ENCODE measurements at regions not wholly inside any gene's neighbourhood (a gene's known extent, or its start where the extent isn't known, plus 50 kb on each side); places are given as distances from the start of the nearest gene placed in this dataset.

DNA sequence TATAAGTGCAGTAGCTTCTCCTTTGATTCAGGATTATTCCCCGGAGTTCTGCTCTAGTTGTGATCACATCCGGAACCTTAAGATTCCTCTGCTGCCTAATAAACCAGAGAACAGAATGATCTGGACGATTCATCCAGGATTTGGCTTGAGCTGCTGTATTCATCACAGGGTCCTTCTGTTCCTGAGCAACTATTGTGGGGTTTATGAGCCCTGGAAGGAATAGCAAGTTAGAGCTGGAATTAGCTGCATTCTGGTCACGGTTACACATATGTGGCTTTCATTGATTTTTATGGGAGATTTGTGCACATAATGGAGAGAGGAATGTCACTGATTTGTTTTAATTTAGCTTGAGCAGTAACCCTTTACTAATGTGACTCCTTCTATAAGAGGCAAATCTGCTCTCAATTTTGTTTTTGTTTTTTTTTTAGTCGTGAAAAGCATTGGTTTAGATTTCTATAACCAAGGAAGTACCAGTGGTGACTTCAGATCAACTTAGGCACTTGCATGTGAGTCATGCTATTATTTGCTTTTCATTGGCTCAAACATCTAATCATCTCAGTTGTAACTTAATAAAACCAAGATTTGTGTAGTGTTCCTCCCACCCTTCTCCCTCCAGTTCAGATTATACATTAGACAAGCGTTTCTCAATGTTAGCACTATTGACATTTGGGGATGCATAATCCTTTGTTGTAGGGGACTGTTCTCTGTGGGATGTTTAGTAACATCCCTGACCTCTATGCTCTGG, 148.5 kb downstream of the OTOL1 start:
- TF ChIP-seq CTCF (IDR thresholded peaks at IDR 0.05 in 2 of 3, conservative IDR thresholded peaks at IDR 0.05 in 1 of 3; ENCODE audit: borderline replicate concordance in 1 of 3, insufficient read depth in 1 of 3, low read depth in 2 of 3, low read length in 2 of 3) (no peak), YY1 (IDR thresholded peaks at IDR 0.05; ENCODE audit: extremely low read depth, insufficient replicate concordance, low read depth, low read length) (no peak), POLR2A (IDR thresholded peaks at IDR 0.05; ENCODE audit: borderline replicate concordance, extremely low read depth, insufficient read depth, insufficient read length) (no peak), SRF (IDR thresholded peaks at IDR 0.05; ENCODE audit: low read depth) (no peak), ZFX (IDR thresholded peaks at IDR 0.05) (no peak), ZNF274 (IDR thresholded peaks at IDR 0.05; ENCODE audit: low read depth, low read length) (no peak), EZH2 (IDR thresholded peaks at IDR 0.05) (no peak), RAD21 (IDR thresholded peaks at IDR 0.05; ENCODE audit: low read depth) (no peak), SP1 (IDR thresholded peaks at IDR 0.05; ENCODE audit: low read depth) (no peak), JUND (IDR thresholded peaks at IDR 0.05) (no peak)
- TF ChIP-seq, protein P1, sequence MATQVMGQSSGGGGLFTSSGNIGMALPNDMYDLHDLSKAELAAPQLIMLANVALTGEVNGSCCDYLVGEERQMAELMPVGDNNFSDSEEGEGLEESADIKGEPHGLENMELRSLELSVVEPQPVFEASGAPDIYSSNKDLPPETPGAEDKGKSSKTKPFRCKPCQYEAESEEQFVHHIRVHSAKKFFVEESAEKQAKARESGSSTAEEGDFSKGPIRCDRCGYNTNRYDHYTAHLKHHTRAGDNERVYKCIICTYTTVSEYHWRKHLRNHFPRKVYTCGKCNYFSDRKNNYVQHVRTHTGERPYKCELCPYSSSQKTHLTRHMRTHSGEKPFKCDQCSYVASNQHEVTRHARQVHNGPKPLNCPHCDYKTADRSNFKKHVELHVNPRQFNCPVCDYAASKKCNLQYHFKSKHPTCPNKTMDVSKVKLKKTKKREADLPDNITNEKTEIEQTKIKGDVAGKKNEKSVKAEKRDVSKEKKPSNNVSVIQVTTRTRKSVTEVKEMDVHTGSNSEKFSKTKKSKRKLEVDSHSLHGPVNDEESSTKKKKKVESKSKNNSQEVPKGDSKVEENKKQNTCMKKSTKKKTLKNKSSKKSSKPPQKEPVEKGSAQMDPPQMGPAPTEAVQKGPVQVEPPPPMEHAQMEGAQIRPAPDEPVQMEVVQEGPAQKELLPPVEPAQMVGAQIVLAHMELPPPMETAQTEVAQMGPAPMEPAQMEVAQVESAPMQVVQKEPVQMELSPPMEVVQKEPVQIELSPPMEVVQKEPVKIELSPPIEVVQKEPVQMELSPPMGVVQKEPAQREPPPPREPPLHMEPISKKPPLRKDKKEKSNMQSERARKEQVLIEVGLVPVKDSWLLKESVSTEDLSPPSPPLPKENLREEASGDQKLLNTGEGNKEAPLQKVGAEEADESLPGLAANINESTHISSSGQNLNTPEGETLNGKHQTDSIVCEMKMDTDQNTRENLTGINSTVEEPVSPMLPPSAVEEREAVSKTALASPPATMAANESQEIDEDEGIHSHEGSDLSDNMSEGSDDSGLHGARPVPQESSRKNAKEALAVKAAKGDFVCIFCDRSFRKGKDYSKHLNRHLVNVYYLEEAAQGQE (IDR thresholded peaks at IDR 0.05; ENCODE audit: low read depth), result no peak

All from HCT116 (cell line).